Left kidney (tissue), 1 donor: ENCODE measurements at regions not wholly inside any gene's neighbourhood (a gene's known extent, or its start where the extent isn't known, plus 50 kb on each side); places are given as distances from the start of the nearest gene placed in this dataset.
A peak's percentile ranks its signal among the peaks of the same experiment; 100 is the strongest.

Experiments
- DNase-seq: peaks from one replicate; pipeline ENCODE4 v3.0.0-alpha.2; 2013

DNA sequence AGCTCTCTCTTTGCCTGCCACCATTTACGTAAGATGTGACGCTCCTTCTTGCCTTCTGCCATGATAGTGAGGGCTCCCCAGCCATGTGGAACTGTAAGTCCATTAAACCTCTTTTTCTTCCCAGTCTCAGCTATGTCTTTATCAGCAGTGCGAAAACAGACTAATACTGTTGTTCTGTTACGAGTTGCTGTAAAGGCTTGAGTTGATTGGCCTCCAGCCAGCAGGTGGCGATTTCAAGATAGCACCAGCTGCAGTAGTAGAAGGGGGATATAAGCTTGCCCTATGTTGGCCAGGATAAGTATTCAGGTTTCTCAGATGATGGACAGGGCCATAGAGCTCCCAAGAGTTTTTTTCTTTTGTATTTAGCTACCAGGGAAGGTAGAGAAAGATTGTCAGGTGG is 385.5 kb downstream of the MZT1 start:
- no peak for DNase-seq

DNA sequence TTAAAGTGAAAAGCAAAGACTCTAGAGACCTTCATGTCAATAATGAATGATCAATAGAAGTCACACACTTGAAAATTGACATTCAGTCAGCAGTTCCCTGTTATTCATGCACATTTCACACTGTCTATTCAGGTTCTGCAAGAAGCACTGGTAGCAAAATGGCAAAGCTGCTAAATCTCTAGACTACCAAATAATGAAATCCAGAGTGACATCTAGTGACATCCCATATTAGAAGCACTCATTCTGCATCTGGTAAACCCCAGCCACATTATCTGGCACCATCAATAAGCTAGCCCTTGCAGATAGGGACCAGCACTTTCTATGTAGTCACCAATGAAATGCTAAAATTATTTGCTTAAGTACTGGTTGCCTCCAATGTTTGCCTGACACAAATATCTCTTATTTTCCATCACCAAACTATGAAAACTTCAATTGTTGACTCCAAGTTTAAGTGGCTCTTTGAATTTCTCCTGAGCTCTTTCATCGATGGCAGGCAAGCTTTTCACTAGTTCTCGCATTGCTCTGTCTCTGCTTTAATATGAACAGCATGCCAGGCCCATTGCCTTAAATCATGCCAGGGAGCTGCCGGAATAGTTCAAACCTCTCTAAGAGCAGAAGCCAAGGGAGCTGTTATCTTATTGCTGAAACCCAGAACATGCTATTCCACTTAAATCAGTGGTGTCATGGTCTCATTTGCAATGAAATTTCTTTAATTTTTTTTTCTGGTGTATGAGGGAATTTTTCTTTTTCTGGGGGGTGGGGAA is 409.9 kb downstream of the MZT1 start:
- DNase-seq: no peak

DNA sequence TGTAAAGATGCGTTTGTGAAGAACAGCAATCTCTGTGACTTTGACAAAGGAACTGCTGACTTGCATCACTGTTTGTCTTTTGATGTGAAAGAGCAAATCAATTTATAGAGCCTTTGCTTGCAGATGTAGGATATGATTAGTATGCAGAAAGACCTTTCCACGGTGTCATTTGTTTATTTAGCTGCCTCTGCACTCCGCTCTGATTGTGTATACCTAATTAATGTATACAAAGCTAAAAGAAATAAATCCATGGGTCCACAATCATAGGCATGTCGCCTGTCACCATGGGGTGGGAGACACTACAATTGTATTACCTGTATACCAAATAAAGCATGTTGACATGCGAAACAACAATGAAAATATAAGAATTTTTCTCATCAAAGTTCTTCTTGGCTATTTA is 410.7 kb downstream of the MZT1 start:
- no peak for DNase-seq

DNA sequence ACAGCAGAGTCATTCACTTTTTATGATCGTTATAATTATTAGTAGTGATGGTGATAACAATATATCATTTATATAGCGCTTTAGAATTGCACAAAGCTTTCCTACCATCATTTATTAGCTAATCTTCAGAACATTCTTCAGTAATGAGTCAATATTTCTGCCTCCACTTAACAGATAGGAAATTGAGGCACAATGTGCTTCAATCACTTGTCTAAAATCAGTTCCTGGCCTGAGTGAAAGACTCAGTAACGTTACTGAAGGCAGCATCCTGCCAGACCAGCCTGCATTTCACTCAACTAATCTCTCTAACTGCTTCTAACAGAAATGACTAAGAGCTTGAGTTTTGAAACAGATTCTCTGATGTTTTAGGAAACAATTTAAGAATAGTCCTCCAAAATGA is 412.1 kb downstream of the MZT1 start:
- no peak for DNase-seq

DNA sequence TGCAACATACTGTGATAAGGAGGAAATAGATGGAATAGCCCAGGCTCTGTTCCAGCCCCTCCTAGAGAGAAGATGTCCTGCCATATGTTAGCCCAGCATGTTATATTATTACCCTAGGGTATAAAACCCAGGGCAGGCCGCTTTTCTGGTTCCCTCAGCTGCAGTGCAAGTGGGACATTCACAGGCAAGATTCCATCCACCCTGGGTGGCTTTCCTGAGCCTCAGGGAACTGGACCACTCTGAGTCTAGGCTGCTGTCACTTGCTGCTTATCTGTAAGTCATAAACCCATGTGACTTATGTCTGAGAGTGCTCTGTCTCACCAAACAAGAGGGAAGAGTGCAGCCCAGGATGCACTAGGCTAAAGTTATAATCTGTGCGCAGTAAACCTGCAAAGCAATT is 413.2 kb downstream of the MZT1 start:
- DNase-seq: no peak

DNA sequence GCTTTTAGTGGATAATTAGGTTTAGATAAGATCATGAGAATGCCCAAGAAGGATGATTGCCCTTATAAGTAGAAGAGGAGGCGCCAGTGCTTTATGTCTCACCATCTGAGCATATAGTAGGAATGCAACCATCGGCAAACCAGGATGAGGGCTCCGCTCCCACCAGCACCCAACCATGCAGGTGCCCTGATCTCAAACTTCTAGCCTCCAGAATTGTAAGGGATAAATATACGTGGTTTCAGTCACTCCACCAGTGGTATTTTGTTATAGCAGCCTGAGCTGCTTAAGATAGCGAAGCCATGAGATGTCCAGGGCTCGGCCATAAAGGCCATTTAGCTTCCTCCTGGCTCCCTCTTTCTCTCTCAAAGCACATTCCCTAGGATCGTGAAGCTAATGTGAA is 413.9 kb downstream of the MZT1 start:
- DNase-seq: no peak

DNA sequence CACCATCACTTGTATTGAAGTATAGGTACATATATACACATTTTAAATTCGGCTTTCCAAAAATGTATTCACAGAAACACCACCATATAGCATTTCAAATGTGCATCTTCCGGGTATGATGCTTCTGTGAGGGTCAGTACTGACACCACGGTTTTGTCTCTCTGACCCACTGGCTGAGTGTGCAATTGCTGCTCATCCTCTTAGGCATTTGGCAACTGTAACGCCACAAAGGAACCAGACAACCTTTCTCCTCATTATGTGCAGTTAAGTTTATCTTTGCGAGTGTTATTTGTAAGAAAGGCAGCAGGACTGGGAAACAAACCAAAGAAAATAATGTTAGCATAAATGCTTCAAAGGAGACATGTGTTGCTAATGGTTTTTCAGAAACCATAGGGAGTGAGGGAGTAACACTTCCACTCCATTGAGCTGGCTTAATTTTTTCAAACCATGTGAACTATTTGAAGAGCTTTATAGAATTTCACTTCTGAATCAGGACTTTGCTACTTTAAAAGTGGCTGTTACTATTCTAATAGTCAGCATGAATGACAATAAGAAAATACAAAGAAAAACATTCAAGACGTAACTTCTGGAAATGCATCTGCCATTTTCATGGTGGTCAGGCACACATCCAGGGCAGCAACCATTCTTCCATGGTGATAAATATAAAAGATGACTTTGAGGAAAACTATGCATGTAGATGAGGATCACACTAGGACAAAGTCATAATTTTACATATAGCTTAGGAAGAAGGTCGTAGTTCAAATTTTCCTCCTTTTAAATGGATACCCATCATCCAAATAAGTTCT is 423.3 kb downstream of the MZT1 start:
- peak; percentile 58 for DNase-seq

DNA sequence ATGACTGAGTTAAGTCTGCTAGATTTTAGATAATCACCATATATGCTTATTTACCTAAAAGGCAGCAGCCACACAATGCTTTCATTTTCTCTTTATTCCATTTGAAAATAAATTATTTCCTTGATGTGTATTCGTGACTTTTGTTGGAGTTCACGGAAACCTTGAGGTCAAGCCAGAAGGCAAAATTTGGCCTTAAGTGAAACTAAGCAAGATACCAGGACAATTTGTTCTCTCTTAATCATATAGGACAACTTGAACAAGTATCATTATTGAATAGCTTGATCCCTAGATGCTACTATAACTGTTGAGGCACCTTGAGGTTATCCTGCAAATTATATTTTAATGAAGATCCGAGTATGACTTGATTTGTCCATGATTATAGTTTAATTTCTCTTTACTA is 429.2 kb upstream of the DACH1 start:
- DNase-seq: no peak

DNA sequence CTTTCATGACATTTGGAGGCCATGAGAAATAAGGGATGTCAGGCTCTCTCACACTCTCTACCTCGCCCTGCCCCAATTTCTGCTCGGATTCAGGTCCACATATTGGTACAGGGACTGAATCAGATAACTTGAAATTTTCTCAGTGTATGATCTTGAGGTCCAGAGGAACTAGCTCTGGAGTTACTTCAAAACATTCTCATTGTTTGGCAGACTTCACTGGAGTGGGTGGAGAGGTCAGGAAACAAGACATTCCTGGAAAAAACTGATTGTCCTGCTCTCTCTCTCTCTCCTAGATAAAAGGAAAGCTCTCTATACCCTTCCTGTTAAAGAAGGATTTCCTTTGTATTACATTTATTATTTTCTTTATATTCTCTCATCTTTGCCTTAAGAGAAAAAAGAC is 428.1 kb upstream of the DACH1 start:
- DNase-seq: no peak

DNA sequence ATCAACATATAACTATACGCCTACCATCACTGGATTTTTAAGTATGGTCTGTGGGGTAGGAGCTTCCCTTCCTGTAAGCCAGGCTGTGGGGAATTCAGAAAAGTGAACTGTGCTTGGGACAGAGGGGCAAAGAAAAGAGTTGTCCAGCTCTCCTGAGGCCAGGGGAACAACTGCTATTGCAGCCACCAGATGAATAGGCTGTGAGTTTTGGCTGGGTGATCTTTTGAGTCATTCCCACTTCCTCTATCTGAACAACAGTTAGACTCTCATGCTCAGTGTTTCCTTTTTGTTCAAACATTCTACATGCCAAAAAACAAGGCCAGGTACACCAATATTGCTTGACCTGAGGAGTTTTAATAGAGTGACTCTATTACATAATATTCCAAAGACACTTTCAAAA is 426.2 kb upstream of the DACH1 start:
- no peak for DNase-seq

DNA sequence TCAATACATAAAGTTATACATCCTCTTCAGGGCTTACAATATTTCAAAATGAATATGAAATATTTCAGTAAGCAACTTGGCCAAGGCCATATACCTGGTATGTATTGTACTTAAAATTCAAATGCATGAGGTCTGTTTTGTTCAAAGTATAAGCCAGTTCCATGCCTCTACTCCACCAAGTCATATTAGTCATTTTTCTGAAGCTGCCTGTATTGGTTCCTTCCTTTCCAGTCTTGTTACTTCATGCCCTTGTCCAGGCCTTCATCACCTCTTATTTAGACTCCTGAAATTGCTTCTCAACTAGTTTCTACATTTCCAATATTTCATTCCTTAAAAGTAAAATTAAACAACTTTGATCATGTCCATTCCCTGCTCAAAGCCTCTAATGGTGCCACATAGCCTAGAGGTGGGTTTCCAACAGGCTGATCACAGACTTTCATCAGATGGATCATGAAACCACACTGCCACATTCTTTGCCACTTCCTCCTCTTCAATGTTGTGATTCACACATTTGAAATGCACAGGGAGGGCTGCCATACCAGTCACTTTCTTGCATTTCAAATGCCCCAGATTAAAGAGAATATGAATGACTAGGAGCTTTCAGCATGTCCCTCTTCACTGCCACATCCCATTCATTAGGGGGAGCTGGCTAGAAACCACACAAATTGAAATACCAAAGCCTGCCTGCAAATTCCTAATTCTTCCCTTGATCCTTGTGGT is 424.1 kb upstream of the DACH1 start:
- DNase-seq: no peak

DNA sequence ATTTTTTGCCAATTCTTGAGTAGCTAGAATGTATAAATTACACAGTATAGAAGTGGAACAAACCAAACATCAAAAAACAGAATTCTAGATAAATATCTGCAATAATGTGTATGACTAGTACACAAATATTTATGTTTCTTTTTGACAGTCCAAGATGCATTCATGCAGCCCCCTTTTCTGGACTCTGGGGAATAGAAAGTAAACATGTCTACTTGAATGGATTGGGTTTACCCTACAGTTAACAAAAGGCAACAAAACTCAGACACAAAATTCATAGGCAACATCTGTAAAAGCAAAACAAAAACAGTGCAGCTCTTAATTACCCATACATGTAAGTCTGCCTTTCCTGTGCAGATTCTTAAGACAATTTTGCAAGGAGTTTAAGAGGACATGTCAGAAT is 419.4 kb upstream of the DACH1 start:
- DNase-seq: no peak

DNA sequence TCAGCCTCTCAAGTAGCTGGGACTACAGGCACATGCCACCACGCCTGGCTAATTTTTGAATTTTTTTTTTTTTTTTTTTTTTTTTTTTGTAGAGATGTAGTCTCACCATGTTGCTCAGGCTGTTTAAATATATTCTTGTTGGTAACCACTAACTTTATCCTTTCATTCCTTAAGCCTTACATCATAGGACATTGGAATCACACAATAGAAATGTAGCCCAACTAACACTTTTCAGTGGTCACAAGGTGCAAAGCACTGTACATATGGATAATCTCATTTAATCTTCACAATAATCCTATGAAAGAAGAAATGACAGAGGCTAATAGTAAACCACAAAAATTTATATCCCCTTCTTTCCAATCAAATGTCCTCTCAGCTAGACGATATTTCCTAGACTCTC is 417.8 kb upstream of the DACH1 start:
- no peak for DNase-seq

DNA sequence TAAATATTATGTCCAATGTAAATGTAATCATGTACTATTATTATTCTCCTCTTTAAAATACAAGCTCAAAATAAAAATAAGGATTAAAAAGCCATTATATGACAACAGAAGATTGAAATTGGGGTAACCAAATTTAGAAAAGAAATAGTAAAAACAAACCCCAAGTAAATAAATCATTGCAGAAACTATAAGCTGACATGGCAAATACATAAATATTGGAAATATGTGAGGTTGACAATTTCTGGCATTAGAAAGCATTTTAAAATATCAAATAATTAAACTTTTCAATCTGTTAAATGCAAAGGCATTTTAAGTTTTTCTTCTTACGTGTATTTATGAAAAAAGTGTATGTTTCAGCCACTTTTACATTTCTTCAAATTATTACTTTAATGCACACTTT is 394.7 kb upstream of the DACH1 start:
- no peak for DNase-seq

DNA sequence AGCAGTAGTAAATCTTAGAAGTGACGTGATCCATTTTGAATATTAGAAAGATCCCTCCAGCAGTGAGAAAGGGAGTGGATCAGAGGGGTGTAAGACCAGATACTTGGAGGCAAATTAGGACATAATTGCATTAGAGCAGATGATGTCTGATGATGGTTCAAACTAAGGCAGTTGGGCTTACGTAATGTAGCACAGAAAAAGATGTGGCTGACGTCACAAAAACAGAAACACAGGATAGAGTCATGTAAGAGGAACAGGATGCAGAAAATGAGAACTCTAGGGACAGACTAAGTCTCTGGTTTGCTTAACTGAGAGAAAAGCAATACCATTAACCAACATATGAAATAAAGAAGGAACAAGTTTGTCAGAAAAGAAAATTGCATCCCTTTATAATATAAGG is 392.5 kb upstream of the DACH1 start:
- no peak for DNase-seq

DNA sequence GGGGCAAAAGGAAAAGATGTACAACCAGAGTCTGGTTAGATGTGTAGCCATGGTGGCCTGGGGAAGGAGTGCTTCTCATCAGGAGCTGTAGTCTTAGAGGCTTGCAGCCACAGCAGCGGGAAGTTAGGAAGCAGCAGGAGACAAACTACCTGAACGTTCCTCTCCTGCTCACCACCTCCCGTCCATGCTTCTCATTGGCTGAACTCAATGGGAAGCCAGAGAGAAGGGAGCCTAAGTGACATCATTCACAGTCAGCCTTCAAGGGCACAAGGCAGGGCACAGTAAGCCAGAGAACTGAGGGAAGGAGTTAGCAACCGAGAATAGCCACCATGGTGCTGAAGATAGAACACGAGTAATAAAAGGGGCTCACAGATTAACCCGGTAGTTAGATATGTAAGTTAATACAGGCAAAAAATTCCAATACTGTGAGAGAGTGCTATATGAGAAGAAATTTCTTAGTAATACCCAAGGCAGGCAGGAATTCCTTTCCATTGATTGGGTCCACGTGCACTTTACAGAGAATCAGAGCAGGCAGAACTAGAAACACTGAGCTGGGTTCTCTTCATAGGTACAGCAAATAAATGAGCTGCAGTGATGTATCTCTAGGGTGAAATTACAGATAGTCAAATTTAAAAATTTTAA is 391.5 kb upstream of the DACH1 start:
- DNase-seq: no peak

DNA sequence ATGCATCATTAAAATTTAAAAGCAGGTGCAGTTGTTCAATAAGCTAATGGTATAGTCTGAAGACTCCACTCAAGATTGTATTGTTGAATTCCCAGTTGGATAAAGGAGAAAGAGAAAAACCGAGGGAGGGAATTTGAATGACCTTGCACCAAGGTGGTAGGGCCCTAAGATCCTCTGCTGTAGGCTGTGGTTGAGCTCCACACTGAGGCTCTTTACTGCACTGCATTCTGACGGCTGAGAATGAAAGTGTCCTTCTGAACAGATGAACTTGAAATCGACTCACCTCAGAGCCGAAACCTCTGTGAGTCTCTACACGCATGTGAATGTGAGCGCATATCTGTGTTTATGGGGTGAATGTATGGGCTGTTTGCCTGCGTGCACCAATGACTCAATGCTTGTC is 388.9 kb upstream of the DACH1 start:
- peak; percentile 22 for DNase-seq

DNA sequence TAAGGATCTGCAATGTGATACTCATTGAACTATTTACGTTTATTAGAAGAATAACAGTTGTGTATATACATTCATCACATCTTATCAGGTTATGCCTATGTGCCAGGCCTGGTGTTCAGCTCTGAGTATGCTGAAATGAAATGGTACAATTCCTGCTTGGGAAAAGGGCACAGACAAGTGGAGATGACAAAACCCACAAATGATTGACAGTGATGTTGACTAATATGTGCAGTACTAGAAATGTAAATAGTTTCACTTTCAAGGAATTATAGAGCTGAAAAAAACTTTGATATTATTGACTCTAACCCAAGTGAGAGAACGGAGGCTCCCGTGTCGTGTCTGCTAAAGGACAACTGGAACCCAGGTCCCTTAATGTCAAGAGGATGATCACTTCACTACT is 386.8 kb upstream of the DACH1 start:
- no peak for DNase-seq

DNA sequence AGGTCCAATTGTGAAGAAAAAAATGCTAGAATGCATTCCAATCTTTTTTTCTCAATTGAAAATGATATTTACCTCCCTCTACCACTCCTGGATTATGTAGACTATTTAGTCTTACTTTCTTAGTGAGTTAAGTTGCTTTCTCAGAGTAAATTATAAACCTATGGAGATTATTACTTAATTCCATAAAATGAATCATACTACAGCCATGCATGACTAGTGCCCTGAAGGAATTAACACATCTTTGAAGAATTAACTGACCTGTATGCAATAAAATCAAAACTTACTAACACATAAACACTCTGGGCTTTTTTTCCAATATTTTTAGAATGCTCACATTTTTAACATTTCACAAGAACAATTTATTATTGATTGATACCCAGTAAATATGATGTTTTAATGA is 379.4 kb upstream of the DACH1 start:
- no peak for DNase-seq

DNA sequence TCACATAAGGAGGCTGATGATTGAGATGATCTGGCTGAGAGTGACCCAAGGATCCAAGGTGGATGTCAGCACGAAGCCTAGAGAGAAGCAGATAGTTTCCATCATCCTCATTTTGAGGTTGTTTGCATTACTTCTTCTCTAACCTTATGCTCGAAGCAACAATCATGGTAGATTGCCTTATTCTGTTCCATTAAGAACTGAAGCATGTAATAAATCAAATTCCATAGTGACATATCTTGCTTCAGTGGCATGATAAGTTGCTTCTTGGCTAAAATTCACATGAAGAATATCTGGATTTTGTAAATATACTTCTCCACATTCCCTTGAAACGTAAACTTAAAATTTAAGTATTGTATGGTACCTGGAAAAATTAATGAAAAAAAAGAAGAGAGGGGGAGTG is 377.8 kb upstream of the DACH1 start:
- DNase-seq: no peak

DNA sequence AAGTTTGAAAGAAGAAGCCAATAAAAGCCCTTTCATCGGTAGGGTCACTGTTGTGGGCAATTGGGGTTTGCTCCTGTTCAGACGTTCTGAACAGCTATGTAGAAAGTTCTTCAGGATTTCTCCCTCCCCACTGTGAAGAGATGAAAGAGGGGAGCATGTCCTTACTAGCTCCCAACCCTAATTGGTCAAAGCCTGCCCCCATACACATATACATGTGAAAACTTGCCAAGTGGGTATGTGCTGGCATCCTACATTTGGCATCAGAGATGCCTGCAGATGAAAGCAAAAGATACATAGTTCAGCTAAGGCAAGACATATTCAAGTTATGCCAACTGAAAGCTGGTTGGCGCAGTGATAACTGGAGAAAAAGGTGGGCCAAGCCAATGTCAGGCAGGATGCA is 363.1 kb upstream of the DACH1 start:
- DNase-seq: no peak

DNA sequence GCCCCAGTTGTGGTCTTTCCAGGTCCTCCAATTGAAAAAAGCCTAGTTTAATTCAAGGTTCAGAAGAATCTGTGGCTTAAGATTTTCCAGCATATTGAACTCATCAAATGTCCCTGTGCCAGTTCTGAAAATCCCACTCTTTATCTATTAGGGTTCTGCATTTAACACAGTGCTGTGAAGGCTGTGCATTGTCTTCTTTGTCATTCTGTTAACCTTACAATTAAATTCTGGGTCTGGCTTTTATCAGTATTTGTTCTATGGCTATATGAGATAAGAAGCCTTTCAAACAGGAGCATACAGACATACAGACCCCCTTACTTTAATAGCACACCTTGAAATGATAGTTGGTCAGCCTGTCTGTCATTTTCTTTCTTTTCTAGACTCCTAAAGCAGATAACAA is 362.1 kb upstream of the DACH1 start:
- DNase-seq: no peak
